NCI-H187 treated with DMSO at 0.1 percent for 48 hours (cell line): ENCODE measurements at regions not wholly inside any gene's neighbourhood (a gene's known extent, or its start where the extent isn't known, plus 50 kb on each side); places are given as distances from the start of the nearest gene placed in this dataset.

Experiments
- DNase-seq: peaks from one replicate; lab custom pipeline; 2025; lab: John Stamatoyannopoulos, UW

DNA sequence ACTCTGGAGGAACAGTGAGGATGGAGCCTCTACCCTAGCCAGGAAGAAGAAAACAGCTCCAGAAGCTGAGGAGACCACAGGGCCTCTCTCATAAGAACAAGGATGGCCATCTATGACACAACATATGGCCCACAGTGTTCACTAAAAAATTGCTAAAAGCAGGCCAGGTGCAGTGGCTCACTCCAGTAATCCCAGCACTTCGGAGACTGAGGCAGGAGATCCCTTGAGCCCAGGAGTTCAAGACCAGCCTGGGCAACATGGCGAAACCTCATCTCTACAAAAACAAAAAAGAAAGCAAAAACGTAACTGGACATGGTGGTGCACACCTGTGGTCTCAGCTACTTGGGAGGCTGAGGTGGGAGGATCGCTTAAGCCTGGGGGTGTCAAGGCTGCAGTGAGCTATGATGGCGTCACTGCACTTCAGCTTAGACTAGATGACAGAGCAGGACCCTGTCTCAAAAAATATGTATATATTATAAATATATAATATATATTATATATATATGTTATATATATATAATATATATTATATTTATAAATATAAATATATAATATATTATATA is 103.1 kb downstream of the TOMM20 start:
- DNase-seq = no peak

DNA sequence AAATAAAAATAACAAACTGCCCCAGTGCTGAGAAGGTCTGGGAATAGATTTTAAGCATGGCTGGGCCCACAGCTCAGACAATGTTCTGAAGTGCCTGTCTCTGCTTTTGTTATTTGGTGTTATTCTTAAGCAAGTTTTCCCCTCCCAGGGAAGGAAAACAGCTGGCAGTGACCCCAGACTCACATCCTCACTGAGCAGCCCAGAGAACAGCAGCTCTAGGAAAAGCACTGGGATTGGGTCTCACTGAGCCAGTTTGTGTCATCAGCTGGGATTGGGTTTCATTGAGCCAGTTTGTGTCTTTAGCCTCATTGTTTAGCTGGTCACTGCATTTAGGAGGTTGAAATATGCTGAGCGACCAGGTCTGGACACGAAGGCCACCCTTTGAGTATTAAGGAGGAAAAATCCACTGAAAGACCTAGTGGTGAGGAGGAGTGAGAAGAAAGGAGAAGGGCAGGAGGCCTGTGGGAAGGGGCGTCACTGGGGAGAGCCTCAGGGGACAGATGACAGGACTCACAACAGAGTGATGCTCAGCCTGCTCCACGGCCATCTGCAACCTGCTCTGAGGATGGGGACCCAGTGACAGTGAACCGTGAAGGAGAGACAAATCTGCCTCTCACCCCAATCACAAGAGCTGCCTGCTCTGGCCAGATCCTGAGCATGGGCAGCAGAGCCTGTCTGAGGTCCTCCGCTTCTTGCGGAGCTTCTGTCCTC is 103.8 kb downstream of the TOMM20 start:
- DNase-seq = no peak

DNA sequence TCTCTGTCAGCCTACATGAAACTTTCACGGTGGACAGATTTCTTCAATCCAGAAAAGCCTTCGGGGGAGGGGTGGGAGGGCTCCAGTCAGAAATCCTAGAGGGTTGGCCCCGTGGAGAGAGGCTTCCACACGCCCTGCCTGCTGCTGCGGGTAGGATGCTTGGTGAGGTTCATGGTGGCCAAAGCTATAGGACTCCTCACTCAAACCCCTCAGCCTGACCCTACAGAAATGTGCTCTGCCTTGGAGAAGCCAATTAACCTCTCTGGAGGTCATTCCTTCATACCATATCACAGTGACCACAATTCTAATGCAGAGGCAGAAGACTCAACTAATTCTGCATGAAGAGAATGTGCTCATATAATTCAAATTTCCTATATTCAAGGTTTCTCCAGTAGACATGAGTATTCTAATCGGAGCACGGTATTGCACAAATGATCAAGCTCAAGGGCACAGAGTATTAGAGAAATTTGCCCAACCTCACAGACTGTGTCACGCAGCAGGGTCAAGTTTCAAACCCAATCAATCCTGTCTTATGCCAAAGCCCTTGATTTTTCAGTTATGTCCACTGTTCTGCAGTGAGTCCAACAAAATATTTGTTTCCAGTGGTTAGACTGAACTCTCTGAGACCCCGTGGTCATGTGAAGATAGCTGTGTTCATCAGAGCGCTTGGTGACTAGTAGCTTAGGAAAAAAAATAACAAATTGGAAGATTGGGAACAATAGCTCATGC is 104.8 kb downstream of the TOMM20 start:
- DNase-seq = no peak

DNA sequence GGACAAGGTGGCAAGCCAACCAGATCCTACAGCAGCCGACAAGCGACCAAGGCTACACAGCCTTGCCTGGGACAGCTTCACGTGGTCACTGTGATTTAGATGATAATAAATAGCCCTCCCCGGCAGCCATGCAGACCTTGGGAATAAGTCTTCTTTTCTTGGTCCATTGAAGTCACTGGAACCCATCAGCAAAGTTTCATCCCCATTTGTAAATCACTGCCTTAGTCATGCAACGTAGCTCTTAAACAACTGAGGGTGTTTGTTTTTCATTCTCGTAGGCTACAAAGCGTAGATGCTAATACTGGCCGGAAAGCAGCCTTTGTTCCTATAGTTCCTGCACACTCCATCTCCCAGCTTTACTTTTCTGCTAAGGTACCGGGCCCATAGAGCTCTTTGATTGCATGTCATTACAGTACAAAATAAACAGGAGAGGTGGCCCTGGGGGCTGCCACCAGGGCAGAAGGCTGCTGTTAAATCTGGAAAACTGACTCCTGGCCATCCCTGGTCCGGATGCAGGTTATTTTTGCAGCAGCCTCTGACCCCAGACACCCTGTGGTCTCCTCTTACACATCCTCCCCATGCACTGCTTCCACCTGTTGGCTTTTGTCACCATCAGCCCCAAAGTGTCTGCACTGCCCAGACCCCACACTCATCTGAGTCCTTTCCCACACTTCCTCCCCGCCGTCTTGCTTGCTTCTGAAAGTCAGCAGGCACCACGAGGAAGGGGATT is 105.5 kb downstream of the TOMM20 start:
- DNase-seq = no peak

DNA sequence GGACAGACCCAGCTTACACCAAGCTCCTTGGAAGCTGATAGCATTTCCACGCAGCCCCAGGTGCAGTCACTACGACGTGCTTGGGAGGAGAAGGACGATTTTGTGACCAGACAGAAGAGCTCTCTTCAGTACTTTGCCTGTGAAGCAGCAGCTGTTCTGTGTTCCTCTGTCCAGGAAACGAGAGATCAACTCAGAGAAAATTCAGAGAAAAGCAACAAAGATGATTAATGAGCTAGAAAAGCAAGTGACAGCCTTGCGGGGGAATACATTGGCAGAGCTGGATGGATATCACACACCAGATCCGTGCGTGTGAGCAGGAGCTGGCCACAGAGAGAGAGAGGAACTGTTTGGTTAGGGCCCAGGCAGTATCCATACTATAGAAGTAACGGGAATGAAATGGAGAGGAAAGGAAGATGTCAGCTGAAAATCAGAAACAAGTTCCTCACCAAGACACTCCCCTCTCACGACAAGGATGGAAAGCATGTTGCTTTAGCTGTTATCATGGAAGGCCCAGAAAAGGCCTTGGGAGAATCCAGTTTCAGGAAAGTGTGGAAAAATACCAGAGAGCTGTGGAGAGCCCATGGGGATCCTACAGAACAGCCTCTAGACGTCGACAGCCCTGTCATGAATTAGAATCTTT is 106.2 kb downstream of the TOMM20 start:
- no peak for DNase-seq

DNA sequence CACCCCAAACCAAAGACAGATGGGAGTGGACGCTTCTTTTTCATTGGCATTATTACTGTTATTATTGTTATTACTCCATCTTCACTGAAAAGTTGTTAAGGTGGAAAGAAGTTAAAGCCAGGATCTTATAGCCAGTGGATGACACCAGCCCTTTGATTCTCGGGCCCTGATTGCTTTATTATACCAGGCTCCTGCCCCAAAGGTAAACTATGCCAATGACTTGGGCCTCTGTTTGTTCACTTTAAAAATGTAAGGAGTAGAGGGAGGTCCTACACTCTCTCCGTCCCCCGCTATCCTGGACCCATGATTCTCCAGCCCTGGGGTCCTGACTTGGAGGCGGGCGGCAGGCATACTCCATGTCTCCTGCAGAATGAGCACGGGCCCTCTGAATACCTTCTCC is 106.8 kb downstream of the TOMM20 start:
- no peak for DNase-seq

DNA sequence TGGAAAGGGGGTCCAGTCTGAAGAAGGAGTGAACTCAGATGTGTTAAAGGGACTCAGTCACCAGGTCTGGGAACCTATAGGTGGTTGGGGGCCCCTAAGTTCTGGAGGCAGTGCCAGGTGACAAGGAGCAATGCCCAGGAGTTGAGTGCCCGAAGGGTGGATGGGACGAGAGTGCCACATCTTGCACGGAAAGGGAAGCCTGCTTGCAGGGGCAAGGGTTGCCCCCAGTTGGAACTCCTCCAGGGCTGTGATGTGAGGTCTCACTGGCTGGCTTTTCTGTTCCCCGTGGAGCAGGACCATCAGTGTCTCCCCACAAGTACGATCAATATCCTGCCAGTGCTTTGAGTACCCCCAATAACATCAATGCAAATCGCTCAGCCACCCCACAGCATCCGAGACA is 107.3 kb downstream of the TOMM20 start:
- DNase-seq = no peak

DNA sequence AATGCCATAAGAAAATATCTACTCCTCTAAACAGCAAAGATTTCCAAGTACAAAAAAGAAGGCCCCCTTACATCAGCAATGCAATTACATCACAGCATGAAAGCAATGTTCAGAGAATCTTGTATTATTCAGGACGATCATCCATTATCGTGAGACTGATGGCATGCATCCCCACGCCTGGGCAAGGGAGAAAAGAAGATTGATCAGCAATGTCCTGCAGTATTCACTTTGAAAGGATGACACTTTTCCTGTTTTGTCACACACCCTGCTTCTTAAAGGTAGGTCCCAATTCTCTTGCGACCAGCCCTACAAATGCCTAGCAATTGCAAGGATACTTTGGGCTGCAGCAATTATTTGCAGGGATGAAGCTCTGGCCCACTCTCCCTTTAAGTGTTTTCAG is 108.7 kb downstream of the TOMM20 start:
- DNase-seq = no peak

DNA sequence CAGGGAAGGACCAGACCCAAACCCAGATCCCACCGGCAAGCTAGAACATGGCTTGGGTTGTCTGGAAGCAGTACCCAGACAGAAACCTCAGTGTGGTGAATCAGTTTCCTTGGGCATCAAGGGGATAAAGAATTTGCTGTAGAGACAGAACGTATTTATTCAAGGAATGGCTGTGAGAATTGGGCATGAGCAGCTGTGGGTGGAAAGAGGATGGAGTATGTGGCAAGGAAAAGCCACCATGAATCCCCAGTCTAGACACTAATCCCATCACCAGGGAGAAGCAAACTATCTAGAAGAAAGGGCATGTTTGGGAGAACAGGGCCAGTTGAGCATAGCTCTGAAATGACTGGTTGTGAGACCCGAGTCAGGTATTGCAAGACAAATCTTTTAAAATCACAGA is 109.2 kb downstream of the TOMM20 start:
- no peak for DNase-seq

DNA sequence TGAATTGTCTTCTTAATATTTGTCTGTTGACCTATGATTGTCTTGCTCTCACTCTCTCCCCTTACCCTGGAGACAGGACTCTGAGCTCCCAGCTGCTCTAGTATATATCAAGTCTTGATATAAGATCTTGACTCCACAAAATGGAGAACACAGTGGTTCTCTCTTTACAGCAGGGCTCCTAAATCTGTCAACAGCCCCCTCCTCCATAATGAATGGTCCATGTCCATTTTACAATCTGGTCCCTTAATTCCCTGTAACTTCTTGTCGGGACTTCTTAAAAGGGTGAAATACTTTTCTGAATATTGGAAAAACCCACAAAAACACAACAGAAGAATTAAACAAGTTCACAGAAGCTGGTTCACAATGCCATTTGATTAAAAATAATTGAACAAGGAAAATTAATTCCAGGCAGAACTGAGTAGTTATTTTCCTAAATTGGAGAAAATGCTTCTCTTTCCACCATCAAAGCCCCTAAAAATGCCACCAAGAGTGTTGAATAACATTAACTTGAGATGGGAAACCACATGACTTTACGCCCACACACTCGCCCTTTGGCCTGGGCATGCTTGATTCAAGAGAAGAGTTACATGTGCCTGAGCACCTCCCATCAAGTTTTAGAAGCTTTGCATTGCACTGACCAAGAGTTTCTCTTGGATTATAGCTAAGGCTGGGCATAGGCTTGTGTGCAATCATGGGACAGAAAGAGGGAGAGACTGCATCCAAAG is 109.8 kb downstream of the TOMM20 start:
- DNase-seq = no peak

DNA sequence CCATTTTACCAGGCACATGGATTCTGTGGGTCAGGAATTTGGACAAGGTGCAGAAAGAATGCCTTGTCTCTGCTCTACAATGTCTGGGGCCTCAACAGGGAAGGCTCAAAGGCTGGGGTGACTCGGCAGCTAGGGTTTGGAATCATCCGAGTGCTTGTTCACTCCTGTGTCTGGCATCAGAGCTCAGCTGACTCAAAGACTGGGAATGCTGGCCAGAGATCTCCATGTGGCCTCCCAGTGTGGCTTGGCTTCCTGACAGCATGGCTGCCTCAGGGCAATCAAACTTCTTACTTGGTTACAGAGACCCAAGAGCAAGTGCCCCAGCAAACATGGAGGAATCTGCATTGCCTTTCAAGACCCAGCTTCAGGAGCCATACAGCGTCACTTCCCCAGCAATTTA is 110.5 kb downstream of the TOMM20 start:
- DNase-seq = no peak

DNA sequence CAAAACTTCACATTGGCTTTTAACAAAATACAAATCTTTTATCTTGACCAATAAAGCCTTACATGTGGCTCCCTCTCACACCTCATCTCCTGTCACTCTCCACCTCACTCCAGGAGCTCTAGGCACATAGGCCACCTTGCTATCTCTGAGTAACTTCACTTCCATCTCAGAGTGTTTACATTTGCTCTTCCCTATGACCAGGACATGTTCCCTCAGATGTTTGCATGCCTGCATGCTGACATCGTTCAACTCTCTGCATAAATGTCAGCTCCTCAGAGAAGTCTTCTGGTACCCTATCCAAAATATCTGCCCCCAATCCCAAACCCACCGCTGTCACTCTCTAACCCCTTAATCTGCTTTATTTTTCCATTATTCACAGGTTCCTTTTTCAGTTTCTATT is 110.9 kb downstream of the TOMM20 start:
- DNase-seq = no peak

DNA sequence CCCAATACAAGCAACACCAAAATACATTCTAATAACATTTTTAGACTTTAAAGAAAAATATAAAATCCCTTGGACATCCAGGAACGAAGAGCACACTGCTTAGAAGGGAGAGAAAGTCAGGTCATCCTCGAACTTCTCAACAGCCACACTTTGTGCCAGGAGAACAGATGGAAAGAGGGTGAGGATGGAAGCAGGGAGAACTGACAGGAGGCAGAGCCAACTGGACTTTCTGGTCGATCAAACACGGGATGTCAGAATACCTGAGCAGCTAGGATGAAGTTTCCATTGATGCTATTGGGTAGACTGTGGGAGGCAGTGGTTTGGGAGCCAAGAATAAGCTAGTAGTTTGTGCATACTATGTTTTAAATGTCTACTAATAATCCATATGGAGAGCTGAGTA is 111.4 kb downstream of the TOMM20 start:
- no peak for DNase-seq

DNA sequence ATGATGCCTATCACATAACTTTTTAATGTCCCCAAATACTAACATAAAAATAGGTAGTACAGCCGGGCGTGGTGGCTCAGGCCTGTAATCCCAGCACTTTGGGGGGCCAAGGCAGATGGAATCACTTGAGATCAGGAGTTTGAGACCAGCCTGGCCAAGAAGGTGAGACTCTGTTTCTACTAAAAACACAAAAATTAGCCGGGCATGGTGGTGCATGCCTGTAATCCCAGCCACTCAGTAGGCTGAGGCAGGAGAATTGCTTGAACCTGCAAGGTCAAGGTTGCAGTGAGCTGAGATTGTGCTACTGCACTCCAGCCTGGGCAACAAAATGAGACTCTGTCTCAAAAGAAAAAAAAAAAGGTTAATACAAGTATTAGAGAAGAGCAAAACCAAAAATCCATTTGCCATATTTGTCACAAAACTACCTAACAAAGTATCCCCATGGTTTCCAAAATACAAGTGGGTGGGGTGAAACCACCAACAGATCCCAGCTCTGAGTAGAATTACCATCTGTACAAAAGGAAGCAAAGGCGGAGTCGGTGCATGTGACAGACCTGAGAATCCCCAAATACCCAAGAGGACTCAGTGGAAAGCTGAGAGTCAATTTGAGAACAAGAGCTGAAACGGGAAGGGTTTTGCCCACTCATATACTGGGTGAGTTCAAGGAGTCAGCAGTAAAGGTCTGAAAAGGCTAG is 113.2 kb downstream of the TOMM20 start:
- no peak for DNase-seq

DNA sequence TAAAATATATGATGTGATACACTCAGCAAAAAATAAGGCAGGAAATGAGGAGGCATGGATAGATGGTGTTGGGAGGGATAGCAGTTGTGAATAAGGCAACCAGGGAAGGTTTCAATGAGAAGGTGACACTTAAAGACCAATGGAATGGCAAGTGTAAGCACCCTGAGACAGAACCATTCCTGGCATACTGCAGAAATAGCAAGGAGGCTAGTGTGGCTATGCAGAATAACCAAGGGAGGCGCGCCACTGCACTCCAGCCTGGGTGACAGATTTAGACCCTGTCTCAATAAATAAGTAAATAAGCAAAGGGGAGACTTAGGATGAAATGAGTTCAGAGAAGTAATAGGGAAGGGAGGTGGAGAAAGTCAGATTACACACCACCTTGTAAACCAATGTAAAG is 113.9 kb downstream of the TOMM20 start:
- DNase-seq = no peak

DNA sequence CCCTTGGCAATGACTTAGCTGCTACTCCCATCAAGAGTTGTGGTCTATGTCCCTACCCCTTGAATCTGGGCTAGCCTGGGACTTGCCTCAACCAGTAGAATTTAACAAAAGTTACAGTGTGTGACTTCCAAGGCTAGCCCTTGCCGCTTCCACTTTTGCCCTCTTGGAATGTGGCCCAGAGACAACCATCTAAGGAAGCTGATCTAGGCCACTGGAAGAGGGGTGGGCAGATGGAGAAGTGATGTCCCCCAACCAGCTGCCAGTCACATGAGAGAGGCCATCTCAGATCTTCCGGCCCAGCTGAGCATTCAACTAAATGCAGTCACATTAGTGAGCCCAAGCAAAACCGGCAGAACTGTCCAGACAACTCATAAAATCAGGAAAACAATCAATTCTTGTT is 115.1 kb downstream of the TOMM20 start:
- DNase-seq = no peak

DNA sequence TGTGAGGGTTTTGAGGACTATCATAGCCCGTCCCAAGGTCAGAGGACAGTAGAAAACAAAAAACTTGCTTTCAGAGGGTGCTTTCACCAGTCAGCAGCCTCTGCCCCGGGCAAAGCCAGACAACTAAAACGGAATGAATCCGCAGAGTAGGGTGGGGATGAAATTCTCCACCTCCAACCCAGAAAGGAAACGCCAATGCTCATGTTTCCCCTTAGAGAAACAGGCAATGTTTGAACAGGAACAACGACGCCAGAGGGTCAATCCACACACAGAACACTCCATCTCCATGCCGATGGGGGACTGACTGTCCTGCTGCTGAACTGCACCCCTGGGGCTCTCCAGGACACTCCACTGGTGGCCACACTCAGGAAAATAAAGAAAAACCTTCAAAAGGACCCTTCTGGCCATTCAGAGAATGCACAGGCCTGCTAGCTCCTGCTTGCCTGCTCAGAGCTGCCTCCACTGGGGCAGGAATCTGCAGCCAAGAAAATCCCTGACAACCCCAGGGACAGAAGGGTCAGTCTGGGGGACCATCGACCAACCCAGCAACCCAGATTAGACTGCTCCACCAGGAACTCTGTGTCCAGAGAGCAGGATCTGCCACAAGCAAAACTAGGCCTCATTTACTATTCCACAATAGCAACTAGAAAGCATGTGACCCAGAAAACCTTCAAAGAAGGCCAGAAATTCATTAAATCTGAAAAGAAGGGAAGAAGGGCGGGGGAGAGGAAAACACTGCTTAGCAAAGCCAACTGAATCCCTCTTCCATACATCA is 116.0 kb downstream of the TOMM20 start:
- DNase-seq = no peak

DNA sequence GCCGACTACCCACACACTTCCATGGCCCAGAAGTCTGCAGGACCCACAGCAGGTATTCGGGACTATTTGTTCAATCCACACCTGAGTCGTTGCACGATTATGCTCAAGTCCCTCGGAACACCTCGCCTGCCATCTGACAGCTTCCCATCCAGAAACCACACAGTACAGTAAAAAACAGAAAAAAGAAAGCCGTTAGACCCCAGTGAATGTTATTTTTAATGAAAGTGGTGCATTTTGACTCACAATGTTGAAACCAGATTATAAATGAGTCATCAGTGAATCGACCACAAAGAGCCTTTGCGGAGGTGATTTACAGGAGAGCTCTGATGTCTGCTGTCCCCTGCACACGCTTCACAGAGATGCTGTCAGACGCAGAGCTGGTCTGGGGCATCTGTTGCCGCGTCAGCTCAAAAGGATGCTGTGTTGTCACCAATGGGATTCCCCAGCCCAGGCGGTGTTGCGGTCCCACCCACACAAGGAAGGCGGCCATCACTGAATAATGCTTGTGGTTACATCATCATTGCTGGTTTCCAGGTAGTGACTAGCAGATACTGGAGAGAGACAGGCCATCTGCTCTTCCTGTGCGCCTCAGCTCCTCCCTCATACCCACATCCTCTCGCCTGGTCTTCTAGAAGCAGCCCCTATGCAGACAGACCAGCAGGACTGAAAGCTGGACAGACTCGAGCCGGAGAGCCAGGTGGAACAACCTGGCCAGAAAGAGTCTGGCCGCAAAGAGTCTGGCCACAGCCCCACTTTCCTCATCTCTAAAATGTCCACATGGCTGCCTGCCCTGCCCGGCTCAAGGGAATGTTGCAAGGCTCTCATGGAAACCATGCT is 116.8 kb downstream of the TOMM20 start:
- DNase-seq = no peak

DNA sequence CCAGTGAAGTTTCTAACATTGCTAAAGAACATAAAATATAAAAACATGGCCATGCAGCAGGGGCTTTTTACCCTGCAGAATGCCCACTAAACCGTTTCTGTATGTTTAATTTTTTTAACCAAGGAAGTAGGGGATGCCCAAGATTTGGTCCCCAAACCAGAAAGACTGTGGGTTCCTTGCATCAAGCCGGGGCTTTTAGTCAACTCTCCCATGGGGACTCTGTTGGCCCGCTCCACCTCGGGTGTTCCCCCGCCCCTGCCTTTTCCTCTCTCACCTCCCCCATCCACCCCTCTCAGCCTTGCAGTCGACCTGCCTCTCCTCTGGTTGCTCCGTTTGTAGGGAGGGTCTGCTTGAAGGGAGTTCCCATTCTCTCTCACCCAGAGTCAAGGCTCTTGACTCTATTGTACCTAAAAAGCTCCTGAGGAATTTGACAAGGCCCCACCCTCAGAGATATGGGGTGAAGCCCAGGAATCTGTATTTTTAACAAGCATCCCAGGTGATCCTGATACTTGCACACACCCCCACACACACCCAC is 117.5 kb downstream of the TOMM20 start:
- no peak for DNase-seq
